K562 (cell line): ENCODE measurements at regions not wholly inside any gene's neighbourhood (a gene's known extent, or its start where the extent isn't known, plus 50 kb on each side); places are given as distances from the start of the nearest gene placed in this dataset.
A peak's percentile ranks its signal among the peaks of the same experiment; 100 is the strongest.

ENCODE experiments used
- ATAC-seq: fragments of 200-7000 bp; cut with Tn5 transposase; 3 replicates; pipeline ENCODE4 v1.9.1; 2020; ENCODE audit warnings: moderate library complexity
- BruUV-seq: library from RNA; stranded (reverse); fragments of 400-500 nt; replicated peaks from 2 replicates; lab custom pipeline; 2021; lab: Mats Ljungman, UMichigan
- CTCF ChIA-PET: fragments of 300-600 bp; formaldehyde crosslinking; extraction: SDS; loops from one replicate; lab custom pipeline; 2021; ENCODE audit warnings: low intra/inter-chr PET ratio; lab: Yijun Ruan, JAX
- POLR2A ChIA-PET: fragments of 300-600, 350-650 bp; sonication (Branson Sonifier 250); formaldehyde crosslinking; extraction: SDS; loops from one replicate; lab custom pipeline; 2021; ENCODE audit warnings: antibody characterized with exemption, inconsistent platforms; lab: Yijun Ruan, JAX
- DNase-seq, 4 experiments: peaks; one replicate each; pipeline versions ENCODE4 v3.0.0 to v3.0.0-alpha.2; 2011 to 2018; ENCODE audit warnings: low spot score in 3 of 4, mixed read lengths in 3 of 4; ENCODE audit errors: extremely low read depth in 1 of 4
- FAIRE-seq: peaks from 2 replicates; lab custom pipeline; 2011; peaks lifted over from hg19 to GRCh38; lab: Jason Lieb, UNC
- H2AFZ ChIP-seq: 2 replicates; pipeline ENCODE4 v1.6.0; 2011; ENCODE audit warnings: low read depth, low read length, control low read depth, inconsistent platforms
- H3K27ac ChIP-seq: fragments of 200-600 bp; 3 replicates; pipeline ENCODE4 v1.8.0; 2011; ENCODE audit warnings: low read depth, mild to moderate bottlenecking, control low read depth, inconsistent platforms, low read length, moderate library complexity, mixed read lengths; ENCODE audit errors: extremely low read depth
- H3K27me3 ChIP-seq, 2 experiments: fragments of 300-600 bp in 1 of 2; 2 replicates in 1 of 2; 3 replicates in 1 of 2; pipeline versions ENCODE4 v1.6.0 to v1.8.0; 2011; ENCODE audit warnings: inconsistent platforms in 2 of 2, low read length in 2 of 2, mild to moderate bottlenecking in 1 of 2, mixed read lengths in 1 of 2, moderate library complexity in 1 of 2; ENCODE audit not compliant: control insufficient read depth in 2 of 2, insufficient read depth in 2 of 2
- H3K36me3 ChIP-seq: fragments of 300-600 bp; 3 replicates; pipeline ENCODE4 v1.8.0; 2011; ENCODE audit warnings: mild to moderate bottlenecking, low read length, inconsistent platforms; ENCODE audit not compliant: control insufficient read depth, insufficient read depth
- H3K4me1 ChIP-seq, 2 experiments: fragments of 200-600 bp in 1 of 2; replicated peaks in 1 of 2; 2 replicates in 1 of 2; 3 replicates in 1 of 2; pipeline versions ENCODE4 v1.5.1 to v1.8.0; 2011; ENCODE audit warnings: inconsistent platforms in 2 of 2, low read length in 2 of 2, mild to moderate bottlenecking in 1 of 2, mixed read lengths in 1 of 2, moderate library complexity in 1 of 2; ENCODE audit not compliant: control insufficient read depth in 2 of 2, insufficient read depth in 2 of 2
- H3K4me2 ChIP-seq: 2 replicates; pipeline ENCODE4 v1.6.1; 2011; ENCODE audit warnings: low read length, control low read depth, inconsistent platforms, mixed read lengths; ENCODE audit not compliant: insufficient read depth
- H3K4me3 ChIP-seq: fragments of 200-600 bp; sonication (generic), shearing (Covaris generic); 2 replicates; pipeline ENCODE4 v1.5.1; 2016; ENCODE audit warnings: control low read depth, inconsistent platforms
- H3K79me2 ChIP-seq: fragments of 200-600 bp; 3 replicates; pipeline ENCODE4 v1.8.0; 2011; ENCODE audit warnings: low read length, inconsistent platforms; ENCODE audit not compliant: control insufficient read depth, insufficient read depth
- H3K9ac ChIP-seq, 2 experiments: 2 replicates each; pipeline versions ENCODE4 v1.6.0 to v1.6.1; 2011; ENCODE audit warnings: low read depth in 2 of 2, low read length in 2 of 2, control low read depth in 1 of 2, inconsistent platforms in 1 of 2, mild to moderate bottlenecking in 1 of 2, mixed read lengths in 1 of 2; ENCODE audit not compliant: insufficient read depth in 1 of 2
- H3K9me1 ChIP-seq: one replicate; pipeline ENCODE4 v1.6.0; 2011; ENCODE audit warnings: inconsistent platforms, mild to moderate bottlenecking, low read length, moderate library complexity; ENCODE audit not compliant: control insufficient read depth, insufficient read depth
- H3K9me3 ChIP-seq: replicated peaks from 2 replicates; pipeline ENCODE4 v1.5.1; 2011; ENCODE audit warnings: low read depth, low read length, inconsistent platforms; ENCODE audit not compliant: control insufficient read depth, insufficient read depth
- H4K20me1 ChIP-seq: replicated peaks from 2 replicates; pipeline ENCODE4 v1.6.1; 2011; ENCODE audit warnings: low read length, inconsistent platforms, mixed read lengths; ENCODE audit not compliant: control insufficient read depth, insufficient read depth
- ATF3 ChIP-seq, 2 experiments: fragments of 450-650 bp in 1 of 2; sonication (generic) in 1 of 2; formaldehyde crosslinking in 1 of 2; IDR thresholded peaks in 1 of 2; conservative IDR thresholded peaks in 1 of 2; 2 replicates each; pipeline versions ENCODE4 v1.6.1 to v1.8.1; 2016 to 2023; ENCODE audit warnings: mild to moderate bottlenecking in 2 of 2, moderate library complexity in 2 of 2, inconsistent platforms in 1 of 2, missing genetic modification reagents in 1 of 2
- RAD21 ChIP-seq, 2 experiments: fragments of 250-450 bp in 1 of 2; fragments of 450-650 bp in 1 of 2; sonication (Bioruptor Pico) in 1 of 2; formaldehyde crosslinking in 1 of 2; IDR thresholded peaks in 1 of 2; conservative IDR thresholded peaks in 1 of 2; 2 replicates each; pipeline versions ENCODE4 v1.4.0 to v1.8.0; 2020 to 2022; ENCODE audit warnings: mild to moderate bottlenecking in 2 of 2, moderate library complexity in 1 of 2
- REST ChIP-seq, 2 experiments: fragments of 450-650 bp; formaldehyde crosslinking in 1 of 2; IDR thresholded peaks; 2 replicates each; pipeline versions ENCODE4 v1.4.0 to v1.6.1; 2014 to 2020; ENCODE audit warnings: mild to moderate bottlenecking in 2 of 2, borderline replicate concordance in 1 of 2, low read depth in 1 of 2
- SMAD4 ChIP-seq: fragments of 250-450 bp; sonication (Bioruptor Pico); conservative IDR thresholded peaks from 2 replicates; pipeline ENCODE4 v1.8.0; 2021; ENCODE audit warnings: inconsistent platforms, mild to moderate bottlenecking, moderate library complexity
- ZKSCAN3 ChIP-seq: fragments of 250-450 bp; sonication (Bioruptor Pico); IDR thresholded peaks from 2 replicates; pipeline ENCODE4 v1.4.0; 2020
- ZNF140 ChIP-seq: fragments of 250-450 bp; sonication (Bioruptor Pico); IDR thresholded peaks from 2 replicates; pipeline ENCODE4 v1.8.0; 2021; ENCODE audit warnings: moderate library complexity, mild to moderate bottlenecking, inconsistent platforms
- WGBS: fragments of 100-300 bp; shearing (Covaris generic); methylation state at CpG from one replicate; pipeline ENCODE4 v1.1.6; 2016; ENCODE audit warnings: low coverage, mixed read lengths; ENCODE audit not compliant: insufficient coverage; ENCODE audit errors: missing lambda C conversion rate; 5-methylcytosine and 5-hydroxymethylcytosine counted together
- in situ Hi-C: fragments of 300-500 bp; cut with MboI; formaldehyde crosslinking; loops from 4 replicates; pipeline ENCODE4 v1.15.0; 2018; ENCODE audit warnings: inconsistent platforms, mixed read lengths
- intact Hi-C: fragments of 100-400 bp; cut with micrococcal nuclease; formaldehyde crosslinking; loops from 2 replicates; pipeline ENCODE4 v1.14.2; 2022

- CTCF ChIA-PET: no interaction called here
- H2AFZ ChIP-seq: no peak overlapping the region
- no peak overlapping the region for H3K4me2 ChIP-seq
- H3K27ac ChIP-seq: no peak overlapping the region
- in situ Hi-C loops: no loop called here
- no peak overlapping the region for H3K4me3 ChIP-seq
- DNase-seq (no peak), ATAC-seq (no peak), FAIRE-seq (no peak)
- no peaks in the 10 kb centered on the region for H3K27me3 ChIP-seq
- no peaks in the 10 kb centered on the region for H4K20me1 ChIP-seq
- no peaks in the 10 kb centered on the region for H3K79me2 ChIP-seq
- intact Hi-C loops: no loop called here
- no peaks in the 10 kb centered on the region for H3K4me1 ChIP-seq
- H3K9me3 ChIP-seq: no peaks in the 10 kb centered on the region
- H3K9ac ChIP-seq: no peak overlapping the region
- no peaks in the 10 kb centered on the region for H3K9me1 ChIP-seq
- no TSS peak for BruUV-seq
- WGBS: 10% methylated on average over 2 of the region's 2 CpGs
- 0 out of 2 replicates have a peak, but pooled peaks have one; percentile 9 for TF ChIP-seq ATF3 (IDR thresholded peaks at IDR 0.05)
- TF ChIP-seq ATF3 (CRISPR knock-in tag; conservative IDR thresholded peaks at IDR 0.05): no peak
- TF ChIP-seq ZKSCAN3 (CRISPR knock-in tag): no peak
- TF ChIP-seq, all 486 proteins: peak for 1
- POLR2A ChIA-PET: no interaction called here
- no peaks in the 10 kb centered on the region for H3K36me3 ChIP-seq
Observed at GRCh38 chr13:47268270-47268669, 371.4 kb upstream of the HTR2A start.

- H3K27me3 ChIP-seq: no peaks in the 10 kb centered on the region
- FAIRE-seq (no peak), DNase-seq (no peak), ATAC-seq (no peak)
- no peak overlapping the region for H3K4me3 ChIP-seq
- no peak overlapping the region for H3K9ac ChIP-seq
- H3K4me1 ChIP-seq: no peaks in the 10 kb centered on the region
- POLR2A ChIA-PET: no interaction called here
- H3K9me1 ChIP-seq: no peaks in the 10 kb centered on the region
- intact Hi-C loops (no loop called here), in situ Hi-C loops (no loop called here)
- no peaks in the 10 kb centered on the region for H4K20me1 ChIP-seq
- no peak overlapping the region for H2AFZ ChIP-seq
- CTCF ChIA-PET: no interaction called here
- H3K79me2 ChIP-seq: no peaks in the 10 kb centered on the region
- no peak for TF ChIP-seq ZNF140 (CRISPR knock-in tag)
- TF ChIP-seq REST (IDR thresholded peaks at IDR 0.05; ENCODE audit: borderline replicate concordance): peak; percentile 19; the same call in 1 of the 2 replicates
- no peak for TF ChIP-seq REST (CRISPR knock-in tag; IDR thresholded peaks at IDR 0.05; ENCODE audit: low read depth)
- TF ChIP-seq SMAD4 (CRISPR knock-in tag): no peak
- peak; percentile 15 to 43; a peak in 1 of 4 replicates for TF ChIP-seq RAD21 (CRISPR knock-in tag; conservative IDR thresholded peaks at IDR 0.05 in 1 of 2, IDR thresholded peaks at IDR 0.05 in 1 of 2)
- BruUV-seq: no TSS peak
- H3K4me2 ChIP-seq: no peak overlapping the region
- H3K9me3 ChIP-seq: no peaks in the 10 kb centered on the region
- H3K36me3 ChIP-seq: no peaks in the 10 kb centered on the region
- WGBS: 0% methylated on average over 1 of the region's 2 CpGs
- no peak overlapping the region for H3K27ac ChIP-seq
Observed at GRCh38 chr13:47258384-47258783, 361.5 kb upstream of the HTR2A start.
